AG04450 (cell line): ENCODE measurements at regions not wholly inside any gene's neighbourhood (a gene's known extent, or its start where the extent isn't known, plus 50 kb on each side); places are given as distances from the start of the nearest gene placed in this dataset.

Experiments used
- CTCF ChIA-PET: fragments of 300-600, 350-600 bp; formaldehyde crosslinking; extraction: SDS; loops from one replicate; lab custom pipeline; 2022; ENCODE audit warnings: antibody characterized with exemption, inconsistent platforms; lab: Charles Lee
- POLR2A ChIA-PET: fragments of 350-600 bp; formaldehyde crosslinking; extraction: SDS; loops from one replicate; lab custom pipeline; 2021; ENCODE audit warnings: antibody characterized with exemption, inconsistent platforms; lab: Yijun Ruan, JAX
- DNase-seq: peaks from one replicate; pipeline ENCODE4 v3.0.0-alpha.2; 2011; ENCODE audit warnings: low read depth, low spot score
- H3K27ac ChIP-seq: one replicate; pipeline ENCODE4 v1.5.1; 2012; ENCODE audit warnings: low read depth, low read length, control low read depth
- H3K27me3 ChIP-seq: one replicate; pipeline ENCODE4 v1.6.0; 2012; ENCODE audit warnings: low read length; ENCODE audit not compliant: control insufficient read depth, insufficient read depth
- H3K4me3 ChIP-seq: 2 replicates; pipeline ENCODE4 v1.5.1; 2011; ENCODE audit warnings: mild to moderate bottlenecking, low read depth, low read length, control low read depth
- H3K9me3 ChIP-seq: 2 replicates; pipeline ENCODE4 v1.5.1; 2012; ENCODE audit warnings: low read length; ENCODE audit not compliant: control insufficient read depth, insufficient read depth
- CTCF ChIP-seq: IDR thresholded peaks from 2 replicates; pipeline ENCODE4 v1.5.1; 2011; ENCODE audit warnings: low read depth, low read length, control low read depth, inconsistent platforms

- ChIA-PET POLR2A (no interaction called here), CTCF (no interaction called here)
- Histone ChIP-seq H3K27ac (no peak overlapping the region), H3K27me3 (no peaks in the 10 kb centered on the region), H3K9me3 (no peaks in the 10 kb centered on the region), H3K4me3 (no peak overlapping the region)
- DNase-seq: no peak
- no peak for TF ChIP-seq CTCF
Measured at GRCh38 chrX:57204306-57204705, 67.1 kb upstream of the SPIN2A start.

- DNase-seq: no peak
- no peak overlapping the region for H3K27ac ChIP-seq
- ChIA-PET POLR2A (no interaction called here), CTCF (no interaction called here)
- no peaks in the 10 kb centered on the region for H3K27me3 ChIP-seq
- H3K9me3 ChIP-seq: no peaks in the 10 kb centered on the region
- TF ChIP-seq CTCF: no peak
- no peak overlapping the region for H3K4me3 ChIP-seq
Measured at GRCh38 chrX:57211906-57212305, 74.6 kb upstream of the FAAH2 start.

- TF ChIP-seq CTCF: no peak
- Histone ChIP-seq H3K9me3 (no peaks in the 10 kb centered on the region), H3K27me3 (no peaks in the 10 kb centered on the region), H3K27ac (no peak overlapping the region), H3K4me3 (no peak overlapping the region)
- ChIA-PET CTCF (no interaction called here), POLR2A (no interaction called here)
- DNase-seq: no peak
Measured at GRCh38 chrX:57227691-57228090, 58.8 kb upstream of the FAAH2 start.

- ChIA-PET POLR2A (no interaction called here), CTCF (interaction anchor here (0.6 kb wide), 1 partner anchor 17 kb away, joined by 5 read pairs; no protein-coding TSS in a partner anchor)
- H3K4me3 ChIP-seq: no peak overlapping the region
- no peaks in the 10 kb centered on the region for H3K9me3 ChIP-seq
- TF ChIP-seq CTCF: no peak
- H3K27me3 ChIP-seq: no peaks in the 10 kb centered on the region
- DNase-seq: no peak
- H3K27ac ChIP-seq: no peak overlapping the region
Measured at GRCh38 chrX:57232658-57233360, 53.7 kb upstream of the FAAH2 start.
